Esophagus muscularis mucosa (tissue), 4 donors: ENCODE measurements at regions not wholly inside any gene's neighbourhood (a gene's known extent, or its start where the extent isn't known, plus 50 kb on each side); places are given as distances from the start of the nearest gene placed in this dataset.

Source experiments
- EP300 ChIP-seq: sonication (generic); formaldehyde crosslinking; IDR thresholded peaks from one replicate; pipeline ENCODE4 v1.6.1; 2017; ENCODE audit warnings: antibody characterized with exemption
- POLR2A ChIP-seq: fragments of 450-650 bp; IDR thresholded peaks from one replicate; pipeline ENCODE4 v1.6.1; 2017; ENCODE audit warnings: antibody characterized with exemption, moderate library complexity, mild to moderate bottlenecking, low read depth
- POLR2AphosphoS5 ChIP-seq, 2 donors: sonication (generic); formaldehyde crosslinking; IDR thresholded peaks; one replicate each; pipeline ENCODE4 v1.6.1; 2017; ENCODE audit warnings: antibody characterized with exemption in 2 of 2
- TF ChIP-seq, protein P1 (sequence below), 3 experiments: fragments of 200-600 bp in 2 of 3; fragments of 450-650 bp in 1 of 3; sonication (generic) in 2 of 3; IDR thresholded peaks; one replicate each; pipeline ENCODE4 v1.5.1; 2017 to 2019; ENCODE audit warnings: antibody characterized with exemption in 3 of 3, mild to moderate bottlenecking in 2 of 3, moderate library complexity in 1 of 3

DNA sequence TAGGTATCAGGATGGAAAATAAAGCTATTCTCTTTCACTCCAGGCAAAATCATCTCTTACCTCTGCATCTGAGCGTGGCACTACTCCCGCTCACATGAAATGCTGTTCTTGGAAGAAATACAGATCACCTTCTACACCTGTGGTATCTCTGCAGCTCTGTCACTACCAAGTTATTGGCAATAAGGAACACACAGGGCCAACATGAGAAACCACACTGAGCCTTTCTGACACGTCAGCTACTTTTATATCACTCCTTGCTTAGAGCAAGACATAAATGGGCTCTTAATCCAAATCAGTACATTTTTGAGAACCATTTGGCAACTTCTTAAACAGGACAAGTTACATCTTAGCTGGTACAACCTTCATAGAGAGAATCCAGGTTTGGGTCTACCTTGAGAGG lies 101.8 kb upstream of the GUCY1A1 start:
- TF ChIP-seq, protein P1, sequence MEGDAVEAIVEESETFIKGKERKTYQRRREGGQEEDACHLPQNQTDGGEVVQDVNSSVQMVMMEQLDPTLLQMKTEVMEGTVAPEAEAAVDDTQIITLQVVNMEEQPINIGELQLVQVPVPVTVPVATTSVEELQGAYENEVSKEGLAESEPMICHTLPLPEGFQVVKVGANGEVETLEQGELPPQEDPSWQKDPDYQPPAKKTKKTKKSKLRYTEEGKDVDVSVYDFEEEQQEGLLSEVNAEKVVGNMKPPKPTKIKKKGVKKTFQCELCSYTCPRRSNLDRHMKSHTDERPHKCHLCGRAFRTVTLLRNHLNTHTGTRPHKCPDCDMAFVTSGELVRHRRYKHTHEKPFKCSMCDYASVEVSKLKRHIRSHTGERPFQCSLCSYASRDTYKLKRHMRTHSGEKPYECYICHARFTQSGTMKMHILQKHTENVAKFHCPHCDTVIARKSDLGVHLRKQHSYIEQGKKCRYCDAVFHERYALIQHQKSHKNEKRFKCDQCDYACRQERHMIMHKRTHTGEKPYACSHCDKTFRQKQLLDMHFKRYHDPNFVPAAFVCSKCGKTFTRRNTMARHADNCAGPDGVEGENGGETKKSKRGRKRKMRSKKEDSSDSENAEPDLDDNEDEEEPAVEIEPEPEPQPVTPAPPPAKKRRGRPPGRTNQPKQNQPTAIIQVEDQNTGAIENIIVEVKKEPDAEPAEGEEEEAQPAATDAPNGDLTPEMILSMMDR (IDR thresholded peaks at IDR 0.05) = no peak
- TF ChIP-seq EP300 (no peak), POLR2AphosphoS5 (IDR thresholded peaks at IDR 0.05) (no peak), POLR2A (no peak)
